Fibroblast of lung (primary cell): ENCODE measurements at regions not wholly inside any gene's neighbourhood (a gene's known extent, or its start where the extent isn't known, plus 50 kb on each side); places are given as distances from the start of the nearest gene placed in this dataset.

ENCODE experiments used
- CTCF ChIP-seq, 2 donors: IDR thresholded peaks in 1 of 2; conservative IDR thresholded peaks in 1 of 2; 1 replicate in 1 of 2; 2 replicates in 1 of 2; pipeline ENCODE4 v1.5.1; 2011 to 2012; ENCODE audit warnings: low read length in 2 of 2, control low read depth in 1 of 2, inconsistent platforms in 1 of 2, low read depth in 1 of 2, mild to moderate bottlenecking in 1 of 2
- EZH2 ChIP-seq: IDR thresholded peaks from 2 replicates; pipeline ENCODE4 v1.5.1; 2012; ENCODE audit warnings: low read length, control low read depth, mild to moderate bottlenecking; ENCODE audit errors: missing control alignments

GRCh38 chr5:4309026-4309425, 713.4 kb downstream of the IRX1 start:
- TF ChIP-seq CTCF (conservative IDR thresholded peaks at IDR 0.05 in 1 of 2, IDR thresholded peaks at IDR 0.05 in 1 of 2; ENCODE audit: low read depth in 1 of 2, low read length in 2 of 2) (no peak), EZH2 (no peak)
